Stimulated activated CD8-positive, alpha-beta memory T cell treated with anti-CD3 and anti-CD28 coated beads, Interleukin-7, amount 100 ng/mL, for 4 hours (primary cell): ENCODE measurements at regions not wholly inside any gene's neighbourhood (a gene's known extent, or its start where the extent isn't known, plus 50 kb on each side); places are given as distances from the start of the nearest gene placed in this dataset.
A peak's percentile ranks its signal among the peaks of the same experiment; 100 is the strongest.

Source experiments
- DNase-seq, 2 donors: peaks; one replicate each; pipeline ENCODE4 v3.0.0-alpha.2; 2020; ENCODE audit warnings: low read depth in 2 of 2

DNA sequence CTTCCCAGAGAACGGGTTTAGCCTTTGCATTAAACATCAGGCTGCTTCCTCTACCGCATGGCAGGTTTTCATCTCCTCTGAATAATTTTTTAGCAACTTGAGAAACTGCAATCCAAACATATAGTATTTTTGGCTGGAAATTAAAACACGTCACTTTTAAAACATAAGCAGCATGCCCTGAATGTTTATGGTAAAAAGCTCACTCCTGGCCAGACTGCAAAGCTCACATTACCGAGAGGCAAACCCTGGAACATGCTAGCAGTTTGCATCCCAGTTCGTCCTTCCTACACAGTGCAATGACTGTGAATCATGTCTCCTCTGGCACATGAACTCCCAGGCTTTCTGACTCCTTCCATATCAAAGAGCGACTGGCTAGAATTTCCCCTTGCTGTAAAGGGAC lies 312.3 kb downstream of the RRAGC start:
- DNase-seq, result no peak

DNA sequence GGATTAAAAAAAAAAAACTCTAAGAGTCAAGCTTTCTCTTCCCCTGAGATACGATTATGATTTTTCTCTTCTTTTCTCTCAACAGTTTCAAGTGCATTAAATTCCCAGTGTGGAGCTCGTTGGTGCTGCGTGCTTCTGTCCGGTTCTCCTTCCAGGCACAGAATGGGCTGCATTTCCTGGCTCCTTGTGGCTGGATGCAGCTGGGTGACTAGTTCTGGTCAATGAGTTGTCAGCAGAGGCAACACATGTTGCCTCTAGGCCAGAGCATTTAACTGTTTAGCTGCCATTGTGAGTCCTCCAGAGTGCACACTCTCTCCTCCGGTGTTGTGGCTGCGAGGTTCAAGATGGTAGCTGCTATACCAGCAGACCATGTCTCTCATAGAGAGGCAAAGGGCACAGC lies 312.9 kb downstream of the RRAGC start:
- no peak for DNase-seq

DNA sequence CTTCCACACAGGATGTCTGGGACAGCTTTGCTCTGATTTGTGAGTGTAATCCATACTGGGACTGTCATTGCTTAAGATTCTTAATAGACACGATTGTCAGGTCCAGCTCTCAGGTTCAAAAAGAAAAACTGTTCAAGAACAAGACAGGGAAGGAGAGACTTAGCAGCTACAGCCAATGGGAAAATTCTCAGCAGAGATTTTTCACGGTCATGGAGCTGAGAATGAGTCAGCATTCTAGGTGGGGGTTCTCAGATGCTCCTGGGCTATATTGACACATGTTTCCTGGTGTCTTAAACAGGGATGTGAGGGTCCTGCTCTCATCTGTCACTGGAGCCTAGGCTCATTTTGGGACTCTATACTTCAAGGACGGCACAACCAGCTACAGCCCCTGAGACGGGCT lies 318.3 kb downstream of the RRAGC start:
- no peak for DNase-seq

DNA sequence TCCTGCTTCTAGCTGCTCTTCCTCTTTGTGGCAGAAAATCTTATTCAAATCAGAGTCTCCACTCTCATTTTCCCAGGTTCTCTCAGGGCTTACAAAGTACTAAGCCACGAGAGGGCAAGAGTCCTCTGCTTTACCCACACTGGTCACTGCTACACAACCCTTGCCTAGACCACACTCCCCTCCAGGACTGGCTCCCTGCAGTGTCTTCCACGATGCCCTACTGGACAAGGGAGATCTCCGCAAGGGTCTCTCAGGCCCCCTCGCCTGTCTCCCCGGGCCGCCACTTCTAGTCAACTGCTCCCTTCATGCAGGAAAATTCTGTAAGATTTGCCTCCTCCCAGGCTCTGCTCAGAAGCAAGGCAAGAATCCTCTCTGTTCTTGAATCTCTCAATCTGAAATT lies 319.6 kb downstream of the RRAGC start:
- DNase-seq, result no peak

DNA sequence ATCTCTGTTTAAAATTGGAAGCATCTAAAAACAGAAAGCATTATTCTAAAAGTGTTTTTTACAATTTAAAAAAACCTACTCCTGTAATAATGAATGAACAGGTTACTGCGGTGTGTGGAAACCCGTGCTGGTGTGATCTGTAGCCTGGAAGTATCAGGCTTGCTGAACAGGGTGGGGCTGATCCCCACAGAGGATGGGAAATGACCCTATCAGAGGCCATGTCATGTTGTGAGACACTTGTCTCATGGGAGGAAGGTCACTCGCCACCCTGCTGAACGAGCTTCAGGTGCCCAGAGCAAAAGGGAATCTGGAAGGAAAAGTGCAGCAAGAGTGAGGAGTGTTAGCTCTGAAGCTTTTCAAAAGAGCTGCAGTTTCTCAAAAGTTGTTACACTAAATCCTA lies 320.7 kb downstream of the RRAGC start:
- DNase-seq, result no peak

DNA sequence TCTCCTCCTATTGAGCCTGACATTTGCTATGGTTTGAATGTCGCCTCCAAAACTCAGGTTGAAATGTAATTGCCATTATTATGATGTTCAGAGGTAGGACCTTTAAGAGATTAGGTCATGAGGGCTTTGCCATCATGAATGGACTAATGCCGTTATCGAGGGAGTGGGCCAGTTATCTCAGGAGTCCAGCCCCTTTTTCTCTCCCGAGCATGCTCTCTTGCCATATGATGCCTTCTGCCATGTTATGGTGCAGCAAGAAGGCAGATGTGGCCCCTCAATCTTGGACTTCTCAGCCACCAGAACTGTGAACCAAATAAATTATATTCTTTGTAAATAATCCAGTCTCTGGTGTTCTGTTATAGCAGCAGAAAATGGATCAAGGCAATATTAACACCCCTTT lies 323.5 kb downstream of the RRAGC start:
- DNase-seq, result no peak

DNA sequence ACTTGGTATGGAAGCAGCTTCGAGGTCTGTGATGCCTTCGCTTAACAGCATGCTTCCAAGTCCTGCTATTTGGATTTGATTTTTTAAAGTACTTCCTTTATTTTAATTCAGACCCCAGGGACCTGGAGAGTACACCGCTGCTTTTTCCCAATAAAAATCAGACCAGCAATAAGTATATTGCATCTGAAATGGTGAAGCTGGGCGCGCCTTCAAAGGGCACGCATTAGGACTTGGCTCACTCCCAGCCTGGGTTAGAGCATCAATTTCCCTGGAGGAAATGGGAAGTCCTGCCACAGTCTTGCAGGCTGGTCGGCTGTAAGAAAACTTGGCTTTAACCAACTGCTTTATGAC lies 325.1 kb downstream of the RRAGC start:
- no peak for DNase-seq

DNA sequence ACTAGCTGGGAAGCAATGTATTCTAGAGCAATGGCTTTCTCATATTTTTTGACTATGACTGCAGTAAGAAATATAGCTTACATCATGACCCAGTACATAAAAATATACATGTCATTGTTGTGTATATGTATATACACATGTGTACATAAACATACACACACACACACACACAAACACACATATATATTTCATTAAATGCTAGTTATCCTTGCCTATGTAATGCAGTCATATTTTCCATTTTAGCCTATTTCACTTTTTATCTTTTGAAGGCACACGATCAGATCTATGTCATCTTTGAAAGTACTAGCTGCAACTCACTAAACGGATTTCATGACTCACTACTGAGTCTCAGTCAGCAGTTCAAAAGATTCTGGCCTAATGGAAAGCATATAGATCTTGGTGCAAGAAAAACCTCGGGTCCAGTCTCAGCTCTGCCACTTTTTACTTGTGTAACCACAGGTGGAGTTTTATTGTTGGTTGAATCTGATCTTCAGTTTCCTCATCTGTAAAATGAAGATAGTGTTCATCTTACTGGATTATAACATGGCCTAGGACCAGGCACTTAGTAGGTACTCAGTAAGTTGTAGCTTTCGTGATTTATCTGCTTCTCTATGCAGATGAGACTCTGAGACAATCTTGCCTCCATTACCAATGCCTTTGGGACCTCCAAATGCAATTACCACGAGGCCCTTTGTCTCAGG lies 325.6 kb downstream of the RRAGC start:
- DNase-seq, result no peak

DNA sequence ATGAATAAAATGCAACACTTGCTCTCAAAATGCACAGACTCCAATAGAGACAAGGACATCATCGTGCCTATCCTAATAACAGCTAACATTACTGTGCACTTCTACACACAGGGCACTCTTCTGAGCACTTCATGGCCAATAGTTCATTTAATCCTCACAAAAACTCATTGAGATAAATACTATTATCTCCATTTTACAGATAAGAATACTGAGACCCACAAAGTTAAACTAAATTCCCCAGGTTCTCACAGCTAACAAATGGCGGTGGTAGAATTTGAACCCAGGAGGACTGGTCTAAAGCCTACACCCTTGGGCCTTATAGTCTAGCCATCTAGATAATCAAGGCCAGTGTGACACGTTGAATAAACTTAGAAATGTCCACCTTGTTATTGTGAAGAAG lies 328.6 kb downstream of the RRAGC start:
- no peak for DNase-seq

DNA sequence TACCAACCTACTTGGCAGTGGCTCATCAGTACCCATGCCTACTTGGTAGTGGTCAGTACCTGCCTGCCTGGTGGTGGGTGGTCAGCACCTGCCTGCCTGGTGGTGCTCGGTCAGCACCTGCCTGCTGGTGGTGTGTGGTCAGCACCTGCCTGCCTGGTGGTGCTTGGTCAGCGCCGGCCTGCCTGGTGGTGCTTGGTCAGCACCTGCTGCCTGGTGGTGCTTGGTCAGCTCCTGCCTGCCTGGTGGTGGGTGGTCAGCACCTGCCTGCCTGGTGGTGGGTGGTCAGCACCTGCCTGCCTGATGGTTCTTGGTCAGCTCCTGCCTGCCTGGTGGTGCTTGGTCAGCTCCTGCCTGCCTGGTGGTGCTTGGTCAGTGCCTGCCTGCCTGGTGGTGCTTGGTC lies 329.6 kb downstream of the RRAGC start:
- DNase-seq, result no peak

DNA sequence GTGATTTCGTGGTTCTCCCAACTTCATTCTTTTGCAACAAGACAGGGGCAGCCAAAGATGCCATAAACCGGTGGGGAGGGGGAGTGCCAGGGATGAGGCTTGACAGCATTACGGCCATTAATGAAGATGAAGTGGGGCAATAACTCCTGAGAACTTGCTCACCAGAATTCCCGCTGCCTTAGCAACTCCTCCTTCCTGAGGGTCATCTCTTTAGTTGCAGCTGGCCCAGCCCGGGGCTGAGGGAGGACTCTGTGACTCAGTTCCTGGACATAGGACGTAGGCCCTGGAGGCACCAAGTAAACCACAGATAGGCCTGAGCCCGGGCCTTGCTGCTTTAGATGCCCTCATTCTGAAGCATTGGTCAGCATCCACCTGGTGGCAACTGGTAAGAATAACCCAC lies 330.2 kb downstream of the RRAGC start:
- DNase-seq, result no peak

DNA sequence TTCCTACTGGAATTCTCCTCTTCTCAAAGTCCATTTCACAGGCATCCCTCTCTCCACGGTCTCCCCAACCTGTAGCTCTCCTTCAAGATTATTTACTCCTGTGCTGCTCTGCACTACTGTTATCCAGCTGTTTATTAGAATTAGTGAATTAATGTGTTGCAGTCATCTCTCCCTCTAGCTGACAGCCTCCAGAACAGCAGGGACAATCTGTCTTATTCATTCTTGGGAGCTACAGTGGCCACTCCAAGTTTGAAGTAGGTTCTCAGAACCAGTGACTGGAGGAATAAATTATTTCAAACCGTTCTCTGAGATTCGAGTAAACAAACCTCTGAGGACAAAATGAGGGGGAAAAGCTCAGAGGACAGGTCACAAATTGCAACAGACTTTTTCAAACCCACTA lies 330.9 kb downstream of the RRAGC start:
- no peak for DNase-seq

DNA sequence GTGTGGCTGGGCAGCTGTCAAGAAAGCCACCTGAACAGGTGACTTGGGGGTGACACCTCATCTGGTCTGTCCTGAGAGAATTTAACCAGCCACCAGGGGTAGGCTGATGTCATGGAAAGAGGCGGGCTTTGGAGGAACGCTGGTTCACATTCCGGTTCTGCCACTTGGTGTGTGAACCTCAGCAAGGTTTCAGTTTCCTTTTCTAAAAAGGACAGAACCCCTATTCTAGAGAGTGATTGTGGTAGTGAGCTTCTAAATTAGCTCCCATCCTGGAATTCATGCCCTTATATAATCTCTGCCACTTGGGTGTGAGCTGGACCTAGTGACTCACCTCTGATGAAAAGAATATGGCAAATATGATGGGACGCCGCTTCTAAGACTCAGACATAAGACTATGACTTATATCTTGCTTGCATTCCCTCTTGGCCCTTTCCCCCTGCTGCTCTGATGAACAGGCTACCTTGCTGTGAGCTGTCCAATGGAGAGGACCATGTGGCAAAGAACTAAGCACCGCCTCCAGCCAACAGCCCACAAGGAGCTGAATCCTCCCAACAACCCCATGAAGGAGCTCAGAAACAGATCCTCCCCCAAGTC lies 332.1 kb downstream of the RRAGC start:
- peak; percentile 36 to 40 for DNase-seq

DNA sequence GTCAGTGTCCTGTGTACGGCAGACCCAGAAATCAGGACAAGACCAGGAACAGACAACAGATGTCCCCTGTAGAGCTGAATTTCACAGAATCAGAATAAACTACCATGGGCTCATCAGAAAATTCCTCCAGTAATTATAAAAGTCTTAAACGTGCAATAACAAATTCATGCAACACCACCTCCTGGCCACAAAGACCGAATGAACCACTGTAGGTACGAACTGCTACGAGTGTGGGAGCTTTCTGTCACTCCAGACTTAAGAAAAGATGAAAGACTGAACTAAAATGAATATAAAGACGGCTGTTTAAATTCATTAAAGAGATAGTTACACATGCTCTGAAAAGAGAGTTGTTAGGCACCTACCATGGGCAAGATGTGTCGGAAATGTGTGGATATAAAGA lies 333.5 kb downstream of the RRAGC start:
- no peak for DNase-seq

DNA sequence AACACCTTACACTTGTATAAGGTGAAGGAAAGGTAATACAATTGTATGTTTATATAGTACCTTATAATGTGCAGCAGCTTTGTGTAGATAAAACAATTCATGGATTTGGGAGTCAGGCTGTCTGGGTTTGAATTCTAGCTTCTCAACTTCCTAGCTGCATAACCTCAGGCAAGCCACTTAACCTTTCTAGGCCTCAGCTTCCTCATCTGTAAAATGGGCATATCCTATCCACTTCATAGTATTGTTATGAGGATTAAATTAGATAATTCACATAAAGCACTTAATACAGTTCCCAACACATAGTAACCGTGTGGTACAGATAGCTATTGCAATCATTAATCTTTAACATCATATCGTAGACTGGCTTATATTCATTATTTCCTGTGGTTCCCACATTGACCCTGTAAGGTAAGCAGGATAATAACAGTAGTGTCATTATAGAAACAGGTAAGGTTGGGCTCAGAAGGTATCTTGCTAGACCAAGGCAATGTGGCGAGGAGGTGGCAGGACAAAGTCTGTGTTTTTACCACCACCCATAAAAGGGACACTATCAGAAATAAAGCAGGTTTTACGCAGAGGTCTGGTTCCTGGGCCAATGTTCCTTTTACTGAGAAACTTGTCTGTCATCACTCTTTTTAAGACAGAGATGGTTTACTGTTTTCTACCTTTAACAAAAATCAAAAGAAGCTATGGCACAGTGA lies 334.1 kb downstream of the RRAGC start:
- DNase-seq, result no peak

DNA sequence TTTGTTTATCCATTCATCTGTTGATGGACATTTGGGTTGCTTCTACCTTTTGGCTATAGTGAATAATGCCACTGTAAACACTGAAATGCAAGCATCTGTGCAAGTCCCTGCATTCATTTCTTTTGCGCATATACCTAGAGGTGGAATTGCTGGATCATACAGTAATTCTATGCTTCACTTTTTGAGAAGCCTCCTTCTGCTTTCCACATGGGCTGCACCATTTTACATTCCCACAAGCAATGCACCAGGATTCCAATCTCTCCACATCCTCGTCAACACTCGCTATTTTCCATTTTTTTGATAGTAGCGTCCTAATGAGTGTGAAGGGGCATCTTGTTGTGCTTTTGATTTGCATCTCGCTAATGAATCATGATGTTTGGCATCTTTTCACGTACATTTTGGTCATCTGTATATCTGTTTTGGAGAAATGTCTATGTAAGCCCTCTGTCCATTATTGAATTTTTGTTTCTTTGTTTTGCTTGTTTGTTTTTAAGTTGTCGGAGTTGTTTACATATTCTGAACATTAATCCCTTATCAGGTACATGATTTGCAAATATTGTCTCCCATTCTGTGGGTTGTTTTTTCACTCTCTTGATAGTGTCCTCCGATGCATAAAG lies 335.4 kb downstream of the RRAGC start:
- no peak for DNase-seq

DNA sequence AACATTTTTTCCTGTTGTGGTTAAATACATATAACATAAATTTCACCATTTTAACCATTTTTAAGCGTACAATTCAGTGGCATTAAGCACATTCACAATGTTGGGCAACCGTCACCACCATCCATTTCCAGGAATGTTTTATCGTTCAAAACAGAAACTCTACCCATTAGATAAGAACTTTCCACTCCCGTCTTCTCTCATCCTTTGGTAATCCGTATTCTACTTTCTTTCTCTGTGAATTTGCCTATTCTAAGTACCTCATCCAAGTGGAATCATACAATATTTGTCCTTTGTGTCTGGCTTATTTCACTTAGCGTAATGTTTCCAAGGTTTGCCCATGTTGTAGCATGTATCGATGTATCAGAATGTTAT lies 336.0 kb downstream of the RRAGC start:
- DNase-seq, result no peak

DNA sequence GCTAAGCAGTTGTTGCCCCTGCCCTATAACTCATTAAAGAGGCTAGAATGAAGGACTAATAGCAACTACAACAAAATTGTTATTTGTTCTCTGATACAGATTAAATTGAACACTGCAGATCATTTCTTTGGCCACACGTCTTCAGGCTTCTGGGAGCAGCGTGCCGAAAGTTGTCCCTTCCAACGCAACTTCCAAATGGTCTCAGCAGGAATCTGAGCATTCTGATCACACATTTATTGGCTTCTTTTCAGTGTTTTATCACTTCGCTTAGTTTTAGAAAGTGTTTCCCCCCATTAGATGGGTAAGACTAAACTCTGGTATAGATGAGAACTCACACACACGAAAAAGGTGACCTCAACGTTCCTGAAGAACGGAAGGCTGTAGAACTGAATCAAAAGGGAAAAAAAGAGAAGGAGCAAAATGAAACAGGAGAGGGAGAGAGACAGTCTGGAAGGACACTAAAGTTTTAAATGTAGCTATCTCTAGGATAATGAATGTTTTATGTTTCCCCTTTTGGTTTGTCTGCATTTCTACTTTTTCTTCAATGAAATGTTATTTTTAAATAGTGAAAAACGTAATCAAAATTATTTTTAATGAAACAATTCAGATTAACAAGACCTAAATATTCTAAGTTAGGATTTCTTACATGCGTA lies 336.5 kb downstream of the RRAGC start:
- DNase-seq, result no peak

DNA sequence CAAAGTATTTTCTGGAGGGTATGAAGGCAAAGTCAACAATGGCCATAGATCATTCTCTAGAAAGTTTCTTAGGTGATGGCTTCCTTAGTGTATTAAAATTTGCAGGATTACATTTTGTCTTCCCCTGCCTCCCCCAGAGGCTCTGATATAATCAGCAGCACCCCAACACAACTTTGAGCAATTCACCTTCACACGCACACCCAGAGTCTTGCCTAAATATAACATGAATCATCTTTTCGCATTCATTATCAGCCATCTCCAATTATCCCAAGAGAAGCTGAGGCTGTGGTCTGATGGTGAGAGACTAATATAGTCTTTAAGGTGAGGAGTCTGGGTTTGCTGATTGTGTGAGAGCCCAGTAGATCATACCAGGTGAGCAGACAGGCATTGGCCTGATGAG lies 343.0 kb downstream of the RRAGC start:
- DNase-seq, result no peak

DNA sequence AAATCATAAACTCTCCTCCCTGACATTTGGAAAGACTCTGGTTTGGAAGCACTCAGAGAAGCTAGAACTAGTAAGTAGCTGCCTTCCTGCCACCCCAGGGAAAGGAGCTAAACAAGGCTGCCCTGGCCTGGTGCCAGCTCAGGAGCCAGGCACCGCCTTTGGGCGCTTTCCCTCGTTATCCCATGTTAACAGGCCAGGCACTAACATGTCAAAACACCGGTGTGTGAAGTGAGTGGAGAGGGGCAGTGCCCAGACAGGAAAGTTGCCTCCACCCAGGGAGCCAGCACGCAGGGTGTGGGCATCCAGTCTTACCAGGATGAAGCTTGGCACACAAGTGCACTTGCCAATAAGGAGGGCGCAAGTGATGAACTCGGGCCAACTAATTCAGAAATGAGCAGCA lies 346.8 kb downstream of the RRAGC start:
- DNase-seq, result no peak

DNA sequence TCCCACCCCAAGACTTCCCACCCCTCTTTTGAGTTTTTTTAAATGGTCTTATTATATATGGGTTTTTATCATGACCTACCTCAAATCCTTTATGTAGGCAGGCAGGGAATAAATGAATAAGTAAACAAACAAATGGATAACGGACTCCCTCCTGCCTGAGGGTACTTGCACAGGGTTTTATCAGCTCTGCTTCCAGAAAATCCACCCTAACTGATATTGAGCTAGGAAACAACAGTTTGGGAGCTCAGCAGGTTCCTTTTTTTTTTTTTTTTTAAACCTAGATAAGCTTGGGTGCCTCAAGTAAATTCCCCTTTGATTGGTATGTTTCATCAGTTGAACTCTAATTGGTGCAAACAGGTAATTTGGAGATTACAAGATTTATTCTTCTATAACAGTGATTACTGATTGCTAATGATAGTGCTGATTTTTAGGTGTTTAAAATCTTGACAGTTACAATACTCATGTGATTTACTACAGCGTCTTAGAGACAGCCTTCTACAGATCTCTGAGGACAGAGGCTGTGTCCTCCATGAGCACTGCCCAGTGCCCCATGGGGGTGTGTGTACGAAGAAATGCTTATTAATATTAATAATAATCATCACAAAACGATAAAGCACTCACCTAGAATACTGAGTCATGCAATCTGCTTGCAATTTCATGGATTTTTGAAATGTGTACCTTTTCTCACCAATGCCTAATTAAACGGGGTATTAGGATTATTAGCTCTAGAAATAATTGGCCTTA lies 347.4 kb downstream of the RRAGC start:
- no peak for DNase-seq

DNA sequence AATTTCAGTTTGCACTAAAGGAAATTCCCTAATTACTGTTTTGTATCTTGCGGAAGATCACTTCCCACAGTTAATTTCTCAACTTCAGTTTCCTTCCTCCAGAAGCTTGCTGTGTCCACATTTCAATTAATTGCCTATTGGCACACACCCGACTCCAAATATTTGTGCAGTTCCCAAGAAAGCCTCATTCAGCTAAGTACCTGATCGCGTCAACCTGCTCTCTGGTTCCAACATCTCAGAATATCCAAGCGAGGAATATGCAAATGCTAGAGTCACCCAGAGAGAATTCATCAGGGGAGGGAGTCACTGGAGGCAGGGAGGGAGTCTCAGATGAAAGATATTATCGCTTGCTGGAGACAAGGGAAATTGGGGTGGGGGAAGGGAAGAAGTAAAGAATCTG lies 351.3 kb downstream of the RRAGC start:
- no peak for DNase-seq
